Vagina (tissue), 2 donors: ENCODE measurements at regions not wholly inside any gene's neighbourhood (a gene's known extent, or its start where the extent isn't known, plus 50 kb on each side); places are given as distances from the start of the nearest gene placed in this dataset.

Experiments used
- DNase-seq, 2 donors: peaks; one replicate each; pipeline ENCODE4 v3.0.0-alpha.2; 2017; ENCODE audit errors: extremely low spot score in 2 of 2
- H3K27ac ChIP-seq: fragments of 200-600 bp; sonication (generic); one replicate; pipeline ENCODE4 v1.5.1; 2019
- H3K27me3 ChIP-seq: fragments of 200-600 bp; sonication (generic); one replicate; pipeline ENCODE4 v1.5.1; 2019
- H3K36me3 ChIP-seq, 2 donors: fragments of 200-600 bp; sonication (generic); one replicate each; pipeline ENCODE4 v1.5.1; 2017 to 2019
- H3K4me1 ChIP-seq: fragments of 200-600 bp; sonication (generic); one replicate; pipeline ENCODE4 v1.5.1; 2019
- H3K4me3 ChIP-seq, 2 donors: fragments of 200-600 bp; sonication (generic); 1 replicate in 1 of 2; 2 replicates in 1 of 2; pipeline ENCODE4 v1.5.1; 2016 to 2019
- H3K9me3 ChIP-seq: fragments of 200-600 bp; sonication (generic); one replicate; pipeline ENCODE4 v1.5.1; 2019
- POLR2A ChIP-seq, 2 donors: fragments of 450-650 bp; IDR thresholded peaks; one replicate each; pipeline ENCODE4 v1.6.1; 2017; ENCODE audit warnings: antibody characterized with exemption in 2 of 2, mild to moderate bottlenecking in 2 of 2, moderate library complexity in 2 of 2
- POLR2AphosphoS5 ChIP-seq, 2 donors: sonication (generic); formaldehyde crosslinking; IDR thresholded peaks; one replicate each; pipeline ENCODE4 v1.9.0; 2017; ENCODE audit warnings: antibody characterized with exemption in 2 of 2, mild to moderate bottlenecking in 2 of 2, low read depth in 1 of 2; ENCODE audit not compliant: insufficient read depth in 1 of 2
- intact Hi-C: fragments of 100-400 bp; cut with DNase I; formaldehyde crosslinking; loops from one replicate; pipeline ENCODE4 v1.15.1; 2023
- TF ChIP-seq, protein P1 (sequence below), 3 experiments: fragments of 450-650 bp in 2 of 3; fragments of 200-600 bp in 1 of 3; sonication (generic) in 1 of 3; IDR thresholded peaks; one replicate each; pipeline ENCODE4 v1.5.1; 2017 to 2019; ENCODE audit warnings: antibody characterized with exemption in 3 of 3, mild to moderate bottlenecking in 2 of 3, moderate library complexity in 2 of 3

DNA sequence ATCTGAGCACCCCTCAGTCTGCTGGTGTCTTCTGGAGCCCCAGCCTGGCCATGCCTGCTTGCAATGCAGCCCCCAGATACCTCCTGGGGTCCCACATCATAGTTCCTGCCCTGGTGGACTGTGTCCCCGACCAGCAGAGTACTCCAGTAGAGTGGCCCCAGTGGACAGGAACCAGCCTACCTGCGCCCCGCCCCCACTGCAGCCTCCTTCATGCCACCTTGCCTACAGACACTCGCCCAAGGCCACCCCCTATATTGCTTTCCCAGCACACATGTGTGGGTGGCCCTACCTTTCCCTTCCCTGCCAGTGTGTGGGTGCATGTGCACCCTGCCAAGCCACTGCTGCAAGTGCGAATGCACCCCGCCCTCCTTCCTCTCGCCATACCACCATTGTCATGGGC lies 204.0 kb downstream of the EDN1 start:
- no peak overlapping the region for H3K27ac ChIP-seq
- H3K27me3 ChIP-seq: no peaks in the 10 kb centered on the region
- H3K4me1 ChIP-seq: no peaks in the 10 kb centered on the region
- no peak for DNase-seq
- H3K36me3 ChIP-seq: no peaks in the 10 kb centered on the region
- intact Hi-C loops: no loop called here
- TF ChIP-seq POLR2A (IDR thresholded peaks at IDR 0.05): no peak
- no peak for TF ChIP-seq POLR2AphosphoS5 (IDR thresholded peaks at IDR 0.05; ENCODE audit: insufficient read depth in 1 of 2, low read depth in 1 of 2)
- TF ChIP-seq, protein P1, sequence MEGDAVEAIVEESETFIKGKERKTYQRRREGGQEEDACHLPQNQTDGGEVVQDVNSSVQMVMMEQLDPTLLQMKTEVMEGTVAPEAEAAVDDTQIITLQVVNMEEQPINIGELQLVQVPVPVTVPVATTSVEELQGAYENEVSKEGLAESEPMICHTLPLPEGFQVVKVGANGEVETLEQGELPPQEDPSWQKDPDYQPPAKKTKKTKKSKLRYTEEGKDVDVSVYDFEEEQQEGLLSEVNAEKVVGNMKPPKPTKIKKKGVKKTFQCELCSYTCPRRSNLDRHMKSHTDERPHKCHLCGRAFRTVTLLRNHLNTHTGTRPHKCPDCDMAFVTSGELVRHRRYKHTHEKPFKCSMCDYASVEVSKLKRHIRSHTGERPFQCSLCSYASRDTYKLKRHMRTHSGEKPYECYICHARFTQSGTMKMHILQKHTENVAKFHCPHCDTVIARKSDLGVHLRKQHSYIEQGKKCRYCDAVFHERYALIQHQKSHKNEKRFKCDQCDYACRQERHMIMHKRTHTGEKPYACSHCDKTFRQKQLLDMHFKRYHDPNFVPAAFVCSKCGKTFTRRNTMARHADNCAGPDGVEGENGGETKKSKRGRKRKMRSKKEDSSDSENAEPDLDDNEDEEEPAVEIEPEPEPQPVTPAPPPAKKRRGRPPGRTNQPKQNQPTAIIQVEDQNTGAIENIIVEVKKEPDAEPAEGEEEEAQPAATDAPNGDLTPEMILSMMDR (IDR thresholded peaks at IDR 0.05): no peak
- no peak overlapping the region for H3K4me3 ChIP-seq
- no peaks in the 10 kb centered on the region for H3K9me3 ChIP-seq

DNA sequence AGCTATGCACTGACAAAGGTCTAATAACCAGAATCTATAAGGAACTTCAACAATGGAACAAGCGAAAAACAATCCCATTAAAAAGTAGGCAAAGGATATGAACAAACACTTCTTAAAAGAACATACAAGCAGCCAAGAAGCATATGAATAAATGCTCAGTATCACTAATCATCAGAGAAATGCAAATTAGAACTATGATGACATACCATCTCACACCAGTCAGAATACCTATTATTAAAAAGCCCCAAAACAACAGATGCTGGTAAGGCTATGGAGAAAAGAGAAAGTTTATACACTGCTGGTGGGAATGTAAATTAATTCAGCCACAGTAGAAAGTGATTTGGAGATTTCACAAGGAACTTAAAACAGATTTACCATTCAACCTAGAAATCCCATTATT lies 211.8 kb downstream of the EDN1 start:
- intact Hi-C loops: no loop called here
- H3K4me1 ChIP-seq: no peaks in the 10 kb centered on the region
- no peaks in the 10 kb centered on the region for H3K27me3 ChIP-seq
- TF ChIP-seq POLR2A (IDR thresholded peaks at IDR 0.05) (no peak), POLR2AphosphoS5 (IDR thresholded peaks at IDR 0.05; ENCODE audit: insufficient read depth in 1 of 2, low read depth in 1 of 2) (no peak)
- TF ChIP-seq, protein P1 (IDR thresholded peaks at IDR 0.05): no peak
- DNase-seq: no peak
- H3K4me3 ChIP-seq: no peak overlapping the region
- H3K36me3 ChIP-seq: no peaks in the 10 kb centered on the region
- no peak overlapping the region for H3K27ac ChIP-seq
- H3K9me3 ChIP-seq: no peaks in the 10 kb centered on the region

DNA sequence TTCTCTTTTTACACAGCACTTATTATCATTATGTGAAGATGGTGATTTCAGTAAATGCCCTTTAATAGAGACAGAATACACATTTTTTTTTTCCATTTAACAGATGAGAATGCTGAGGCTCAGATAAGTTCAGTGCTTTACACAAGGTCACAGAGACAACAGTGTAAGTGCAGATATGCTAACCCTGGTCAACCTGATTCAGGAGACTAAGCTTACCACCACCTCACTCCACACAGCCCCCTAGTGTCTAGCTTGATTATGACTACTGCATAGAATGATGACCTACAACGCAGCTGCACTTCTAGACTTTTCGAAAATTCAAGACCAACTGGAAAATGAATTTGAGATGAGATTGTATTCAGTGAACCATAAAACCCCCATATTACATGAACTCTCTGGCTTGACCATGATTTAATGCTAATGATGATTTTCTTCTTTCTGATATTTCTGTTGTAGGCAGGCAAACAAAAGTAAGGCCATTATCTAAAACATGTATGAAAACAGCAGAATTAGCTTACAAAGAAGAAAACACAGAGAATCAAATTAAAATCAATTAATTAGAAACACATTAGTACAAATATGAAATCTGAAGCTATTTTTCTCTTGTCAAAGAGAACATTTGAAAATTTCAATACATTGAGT lies 212.1 kb upstream of the PHACTR1 start:
- TF ChIP-seq POLR2A (IDR thresholded peaks at IDR 0.05) (no peak), POLR2AphosphoS5 (IDR thresholded peaks at IDR 0.05; ENCODE audit: insufficient read depth in 1 of 2, low read depth in 1 of 2) (no peak)
- TF ChIP-seq, protein P1 (IDR thresholded peaks at IDR 0.05): no peak
- no peaks in the 10 kb centered on the region for H3K36me3 ChIP-seq
- intact Hi-C loops: no loop called here

DNA sequence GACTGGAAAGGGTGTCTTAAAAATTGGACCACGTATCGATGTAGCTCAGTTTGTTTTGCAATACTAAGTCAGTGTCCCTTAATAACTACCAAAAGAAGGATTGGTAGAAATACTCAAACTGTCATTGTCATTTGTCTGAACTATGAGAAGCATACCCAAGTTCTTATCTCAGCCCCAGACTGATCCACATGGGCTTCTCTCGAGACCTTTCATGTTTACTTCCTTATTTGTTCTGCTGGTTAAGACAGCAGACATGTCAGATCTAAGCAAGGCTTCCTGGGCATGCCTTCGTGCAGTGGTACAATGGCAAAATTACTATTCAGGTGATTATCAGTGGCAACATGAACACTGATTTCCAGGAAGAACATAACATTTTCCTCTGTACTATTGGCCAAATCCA lies 211.1 kb upstream of the PHACTR1 start:
- Histone ChIP-seq H3K36me3 (no peaks in the 10 kb centered on the region), H3K4me1 (no peaks in the 10 kb centered on the region), H3K27me3 (no peaks in the 10 kb centered on the region), H3K4me3 (no peak overlapping the region), H3K9me3 (no peaks in the 10 kb centered on the region), H3K27ac (no peak overlapping the region)
- no peak for DNase-seq
- intact Hi-C loops: no loop called here
- TF ChIP-seq, protein P1 (IDR thresholded peaks at IDR 0.05): no peak
- TF ChIP-seq POLR2A (IDR thresholded peaks at IDR 0.05): no peak
- no peak for TF ChIP-seq POLR2AphosphoS5 (IDR thresholded peaks at IDR 0.05; ENCODE audit: insufficient read depth in 1 of 2, low read depth in 1 of 2)

More for the DNA sequence above, 212.1 kb upstream of the PHACTR1 start:
- Histone ChIP-seq H3K27ac (no peak overlapping the region), H3K4me3 (no peak overlapping the region), H3K4me1 (no peaks in the 10 kb centered on the region), H3K27me3 (no peaks in the 10 kb centered on the region), H3K9me3 (no peaks in the 10 kb centered on the region)
- DNase-seq: no peak

DNA sequence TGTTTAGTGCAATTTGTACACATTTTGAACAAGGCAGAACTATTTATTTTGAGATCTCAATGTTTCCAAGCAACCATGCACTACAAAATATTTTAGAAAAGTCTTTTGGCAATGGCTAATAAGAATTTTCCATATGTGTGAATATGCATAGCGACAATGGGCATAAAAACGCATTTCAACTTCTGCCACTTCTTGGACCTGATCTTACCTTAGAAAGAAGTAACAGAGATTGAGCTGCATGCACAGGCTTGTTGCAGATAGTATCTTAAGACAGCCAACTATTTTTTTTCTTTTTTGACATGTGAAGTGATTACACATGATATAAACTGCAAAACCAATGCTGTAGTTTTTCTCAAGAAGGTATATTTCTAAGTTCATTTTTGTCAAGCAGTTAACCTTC lies 210.4 kb upstream of the PHACTR1 start:
- no peak overlapping the region for H3K4me3 ChIP-seq
- no peak overlapping the region for H3K27ac ChIP-seq
- H3K4me1 ChIP-seq: no peaks in the 10 kb centered on the region
- intact Hi-C loops: no loop called here
- DNase-seq: no peak
- H3K36me3 ChIP-seq: no peaks in the 10 kb centered on the region
- H3K9me3 ChIP-seq: no peaks in the 10 kb centered on the region
- TF ChIP-seq POLR2AphosphoS5 (IDR thresholded peaks at IDR 0.05; ENCODE audit: insufficient read depth in 1 of 2, low read depth in 1 of 2) (no peak), POLR2A (IDR thresholded peaks at IDR 0.05) (no peak)
- TF ChIP-seq, protein P1 (IDR thresholded peaks at IDR 0.05): no peak
- H3K27me3 ChIP-seq: no peaks in the 10 kb centered on the region
